Left lung (tissue), 4 donors: ENCODE measurements at regions not wholly inside any gene's neighbourhood (a gene's known extent, or its start where the extent isn't known, plus 50 kb on each side); places are given as distances from the start of the nearest gene placed in this dataset.

ENCODE experiments used
- ATAC-seq: fragments of 200-7000 bp; cut with Tn5 transposase; one replicate; pipeline ENCODE4 v1.9.1; 2020; ENCODE audit warnings: moderate library complexity
- DNase-seq, 4 donors: peaks; one replicate each; pipeline ENCODE4 v3.0.0-alpha.2; 2013 to 2020
- H3K27ac ChIP-seq, 2 donors: fragments of 200-600 bp; sonication (generic) in 1 of 2; one replicate each; pipeline versions ENCODE4 v1.5.0 to v1.8.0; 2020 to 2021
- H3K27me3 ChIP-seq, 2 donors: fragments of 200-600 bp; sonication (generic) in 1 of 2; one replicate each; pipeline versions ENCODE4 v1.5.0 to v1.8.0; 2020 to 2021
- H3K36me3 ChIP-seq, 2 donors: fragments of 200-600 bp; sonication (generic) in 1 of 2; one replicate each; pipeline versions ENCODE4 v1.5.0 to v1.8.0; 2020 to 2021
- H3K4me1 ChIP-seq, 2 donors: fragments of 200-600 bp; one replicate each; pipeline ENCODE4 v1.8.0; 2021
- H3K4me3 ChIP-seq, 2 donors: fragments of 200-600 bp; sonication (generic) in 1 of 2; one replicate each; pipeline versions ENCODE4 v1.5.0 to v1.8.0; 2020 to 2021; ENCODE audit warnings: mild to moderate bottlenecking in 1 of 2
- H3K9me3 ChIP-seq, 2 donors: fragments of 200-600 bp; sonication (generic) in 1 of 2; one replicate each; pipeline versions ENCODE4 v1.5.0 to v1.8.0; 2020 to 2021
- intact Hi-C, 2 donors: fragments of 100-400 bp; cut with DNase I; formaldehyde crosslinking; loops; one replicate each; pipeline versions ENCODE4 v1.11.2 to v1.14.2; 2022
- TF ChIP-seq, protein P1 (sequence below), 2 donors: fragments of 200-600 bp; sonication (generic) in 1 of 2; IDR thresholded peaks; one replicate each; pipeline versions ENCODE4 v1.5.0 to v1.8.0; 2021; ENCODE audit warnings: antibody characterized with exemption in 2 of 2
- donor health status: DM: no; HTN: yes; CAD: no.
- donor health status: DM: no; HTN: no; CAD: no.

DNA sequence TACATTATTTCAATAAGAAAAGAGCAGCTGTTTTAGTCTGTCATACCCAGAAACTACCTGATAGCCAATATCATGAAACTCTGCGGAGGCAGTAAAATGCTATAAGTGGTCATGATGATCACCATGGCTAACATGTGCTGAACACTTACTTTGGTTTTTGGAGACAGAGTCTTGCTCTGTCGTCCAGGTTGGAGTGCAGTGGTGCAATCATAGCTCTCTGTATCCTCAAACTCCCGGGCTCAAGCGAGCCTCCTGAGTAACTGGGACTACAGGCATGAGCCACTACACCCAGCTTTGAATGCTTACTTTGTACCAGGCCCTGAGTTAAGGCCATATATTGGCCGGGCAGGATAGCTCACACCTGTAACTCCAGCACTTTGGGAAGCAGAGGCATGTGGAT lies 101.2 kb upstream of the DHX40 start:
- H3K27ac ChIP-seq, result no peak overlapping the region
- TF ChIP-seq, protein P1, sequence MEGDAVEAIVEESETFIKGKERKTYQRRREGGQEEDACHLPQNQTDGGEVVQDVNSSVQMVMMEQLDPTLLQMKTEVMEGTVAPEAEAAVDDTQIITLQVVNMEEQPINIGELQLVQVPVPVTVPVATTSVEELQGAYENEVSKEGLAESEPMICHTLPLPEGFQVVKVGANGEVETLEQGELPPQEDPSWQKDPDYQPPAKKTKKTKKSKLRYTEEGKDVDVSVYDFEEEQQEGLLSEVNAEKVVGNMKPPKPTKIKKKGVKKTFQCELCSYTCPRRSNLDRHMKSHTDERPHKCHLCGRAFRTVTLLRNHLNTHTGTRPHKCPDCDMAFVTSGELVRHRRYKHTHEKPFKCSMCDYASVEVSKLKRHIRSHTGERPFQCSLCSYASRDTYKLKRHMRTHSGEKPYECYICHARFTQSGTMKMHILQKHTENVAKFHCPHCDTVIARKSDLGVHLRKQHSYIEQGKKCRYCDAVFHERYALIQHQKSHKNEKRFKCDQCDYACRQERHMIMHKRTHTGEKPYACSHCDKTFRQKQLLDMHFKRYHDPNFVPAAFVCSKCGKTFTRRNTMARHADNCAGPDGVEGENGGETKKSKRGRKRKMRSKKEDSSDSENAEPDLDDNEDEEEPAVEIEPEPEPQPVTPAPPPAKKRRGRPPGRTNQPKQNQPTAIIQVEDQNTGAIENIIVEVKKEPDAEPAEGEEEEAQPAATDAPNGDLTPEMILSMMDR (IDR thresholded peaks at IDR 0.05), result no peak
- no peak for DNase-seq
- no peaks in the 10 kb centered on the region for H3K9me3 ChIP-seq
- ATAC-seq, result no peak
- H3K4me1 ChIP-seq, result no peaks in the 10 kb centered on the region
- no peaks in the 10 kb centered on the region for H3K27me3 ChIP-seq
- intact Hi-C loops, result no loop called here
- no peak overlapping the region for H3K4me3 ChIP-seq
- no peaks in the 10 kb centered on the region for H3K36me3 ChIP-seq

DNA sequence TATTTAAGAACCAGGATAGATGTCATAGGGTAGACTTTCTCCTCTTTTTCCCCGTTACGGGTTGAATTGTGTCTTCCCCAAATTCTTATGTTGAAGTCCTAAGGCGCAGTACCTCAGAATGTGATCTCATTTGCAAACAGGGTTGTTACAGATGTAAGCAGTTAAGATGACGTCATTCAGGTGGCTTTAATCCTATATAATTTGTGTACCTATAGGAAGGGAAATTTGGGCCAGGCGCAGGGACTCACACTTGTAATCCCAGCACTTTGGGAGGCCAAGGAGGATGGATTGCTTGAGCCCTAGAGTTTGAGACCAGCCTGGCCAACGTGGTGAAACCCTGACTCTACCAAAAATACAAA lies 99.5 kb upstream of the DHX40 start:
- Histone ChIP-seq H3K9me3 (no peaks in the 10 kb centered on the region), H3K4me1 (no peaks in the 10 kb centered on the region), H3K27me3 (no peaks in the 10 kb centered on the region), H3K36me3 (no peaks in the 10 kb centered on the region), H3K27ac (no peak overlapping the region), H3K4me3 (no peak overlapping the region)
- TF ChIP-seq, protein P1 (IDR thresholded peaks at IDR 0.05), result no peak
- intact Hi-C loops, result no loop called here
- ATAC-seq, result no peak
- no peak for DNase-seq

DNA sequence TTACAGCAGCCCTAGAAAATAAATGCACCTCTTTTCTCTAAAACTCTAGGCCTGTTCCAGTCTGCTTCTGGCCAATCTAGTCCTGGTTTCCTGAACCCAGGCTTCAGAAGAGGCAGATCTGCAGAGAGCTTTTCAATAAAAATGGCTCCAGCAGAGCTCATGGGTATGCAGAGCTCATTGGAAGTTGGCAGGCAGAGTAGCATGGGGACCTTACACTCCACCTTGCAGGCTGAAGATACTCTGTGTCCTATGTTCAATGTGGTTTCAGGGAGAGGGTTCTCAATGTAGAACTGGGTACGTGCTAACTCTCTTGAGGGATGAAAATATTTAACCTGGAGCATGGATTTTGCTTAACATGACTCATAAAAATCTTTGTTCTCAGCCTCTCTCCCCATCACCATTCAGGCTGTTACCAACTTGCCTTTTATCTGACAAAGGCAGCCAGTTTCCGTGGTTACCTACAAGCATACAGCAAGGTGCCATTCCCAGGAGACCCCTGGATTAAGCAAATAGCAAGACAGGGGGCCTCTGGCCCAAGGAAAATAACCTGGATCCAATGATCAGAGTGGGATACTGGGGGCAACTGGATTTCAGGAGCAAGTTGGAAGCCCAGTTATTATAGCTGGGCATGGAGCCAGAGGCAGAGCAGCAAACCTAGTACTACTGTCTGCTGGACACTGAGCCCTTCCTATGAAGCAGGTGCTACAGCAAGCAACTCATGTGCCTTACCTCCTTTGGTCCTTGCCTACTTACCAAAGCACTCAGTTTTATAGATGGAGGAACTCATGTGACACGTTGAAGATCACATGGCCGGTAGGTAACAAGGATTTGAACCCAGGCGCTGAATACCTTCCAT lies 98.2 kb upstream of the DHX40 start:
- DNase-seq (no peak), ATAC-seq (no peak)
- TF ChIP-seq, protein P1 (IDR thresholded peaks at IDR 0.05), result no peak
- Histone ChIP-seq H3K27ac (no peak overlapping the region), H3K4me1 (no peaks in the 10 kb centered on the region), H3K27me3 (no peaks in the 10 kb centered on the region), H3K36me3 (no peaks in the 10 kb centered on the region), H3K9me3 (no peaks in the 10 kb centered on the region), H3K4me3 (no peak overlapping the region)
- intact Hi-C loops, result no loop called here

DNA sequence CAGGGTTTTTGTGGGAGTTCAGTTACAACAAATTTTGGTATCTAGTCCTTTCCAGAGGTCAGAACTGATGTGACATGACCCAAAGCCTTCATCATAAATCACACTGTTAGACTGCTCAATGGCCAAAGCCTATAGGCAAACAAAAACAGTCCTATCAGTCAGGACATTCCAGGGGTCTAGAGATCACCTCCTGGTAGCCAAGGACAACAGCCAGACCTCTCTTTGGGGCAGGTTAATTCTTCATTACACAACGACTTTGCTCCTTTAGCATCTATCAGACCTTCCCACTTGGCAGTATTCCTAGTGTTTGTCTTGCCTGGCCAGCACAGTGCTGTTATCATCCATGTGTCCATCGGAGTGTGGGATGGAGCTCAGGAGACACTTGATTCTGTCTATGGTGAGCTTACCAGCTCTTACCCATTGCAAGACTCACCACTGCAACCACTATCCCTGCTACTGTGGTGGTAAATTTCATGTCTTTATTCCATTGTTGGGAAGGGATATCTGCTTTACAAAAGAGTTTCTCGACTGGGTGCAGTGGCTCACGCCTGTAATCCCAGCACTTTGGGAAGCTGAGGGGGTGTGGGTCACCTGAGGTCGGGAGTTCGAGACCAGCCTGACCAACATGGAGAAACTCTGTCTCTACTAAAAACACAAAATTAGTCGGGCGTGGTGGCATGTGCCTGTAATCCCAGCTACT lies 95.5 kb upstream of the DHX40 start:
- no peak for ATAC-seq
- H3K27me3 ChIP-seq, result no peaks in the 10 kb centered on the region
- intact Hi-C loops, result no loop called here
- no peak for DNase-seq
- H3K4me1 ChIP-seq, result no peaks in the 10 kb centered on the region
- H3K36me3 ChIP-seq, result no peaks in the 10 kb centered on the region
- H3K4me3 ChIP-seq, result no peak overlapping the region
- no peaks in the 10 kb centered on the region for H3K9me3 ChIP-seq
- no peak overlapping the region for H3K27ac ChIP-seq
- TF ChIP-seq, protein P1 (IDR thresholded peaks at IDR 0.05), result no peak

DNA sequence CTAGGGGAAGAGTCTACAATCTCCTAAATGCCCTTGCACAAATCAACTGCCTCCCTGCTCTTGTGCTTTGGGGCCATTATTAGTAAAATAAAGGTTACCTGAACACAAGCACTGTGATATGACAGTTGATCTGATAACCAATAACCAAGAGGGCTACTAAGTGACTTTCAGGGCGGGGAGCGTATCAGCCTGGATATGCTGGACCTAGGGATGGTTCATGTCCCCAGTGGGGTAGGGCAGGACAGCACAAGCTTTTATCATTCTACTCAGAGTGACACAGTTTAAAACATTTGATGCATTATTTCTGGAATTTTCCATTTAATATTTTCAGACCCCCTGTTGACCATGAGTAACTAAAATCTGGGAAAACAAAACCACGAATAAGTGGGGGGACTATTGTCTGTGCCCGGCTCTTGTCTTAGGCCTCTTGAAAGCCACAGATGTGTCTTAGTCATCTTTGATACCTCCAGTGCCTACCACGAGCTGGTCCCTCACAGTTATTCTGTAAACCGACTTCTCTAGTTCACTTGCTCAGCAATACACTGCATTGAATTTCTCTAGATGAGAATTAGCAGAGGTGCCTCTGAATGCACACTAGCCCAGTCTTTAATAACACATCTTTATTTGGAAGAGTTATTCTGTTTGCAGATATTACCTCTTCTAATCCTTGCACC lies 94.6 kb upstream of the DHX40 start:
- H3K27ac ChIP-seq, result no peak overlapping the region
- intact Hi-C loops, result no loop called here
- DNase-seq, result no peak
- no peak overlapping the region for H3K4me3 ChIP-seq
- H3K27me3 ChIP-seq, result no peaks in the 10 kb centered on the region
- no peaks in the 10 kb centered on the region for H3K36me3 ChIP-seq
- TF ChIP-seq, protein P1 (IDR thresholded peaks at IDR 0.05), result no peak
- no peak for ATAC-seq
- no peaks in the 10 kb centered on the region for H3K9me3 ChIP-seq
- no peaks in the 10 kb centered on the region for H3K4me1 ChIP-seq
